A673 (cell line): ENCODE measurements at regions not wholly inside any gene's neighbourhood (a gene's known extent, or its start where the extent isn't known, plus 50 kb on each side); places are given as distances from the start of the nearest gene placed in this dataset.

ENCODE experiments used
- CTCF ChIP-seq: fragments of 300-800, 200-600 bp; sonication (generic); conservative IDR thresholded peaks from 2 replicates; pipeline ENCODE4 v1.5.1; 2017; ENCODE audit warnings: low read depth, mild to moderate bottlenecking, antibody characterized with exemption, low read length, moderate library complexity, mixed read lengths
- EZH2 ChIP-seq: fragments of 200-600 bp; sonication (generic); IDR thresholded peaks from 2 replicates; pipeline ENCODE4 v1.6.1; 2017; ENCODE audit warnings: borderline replicate concordance, low read depth, mild to moderate bottlenecking, mixed read lengths, antibody characterized with exemption, low read length; ENCODE audit not compliant: poor library complexity, severe bottlenecking

GRCh38 chr4:23366557-23366906 lies 523.3 kb downstream of the PPARGC1A start:
- TF ChIP-seq EZH2 (no peak), CTCF (no peak)
